ENCODE measurements at regions not wholly inside any gene's neighbourhood (a gene's known extent, or its start where the extent isn't known, plus 50 kb on each side); places are given as distances from the start of the nearest gene placed in this dataset.

DNA sequence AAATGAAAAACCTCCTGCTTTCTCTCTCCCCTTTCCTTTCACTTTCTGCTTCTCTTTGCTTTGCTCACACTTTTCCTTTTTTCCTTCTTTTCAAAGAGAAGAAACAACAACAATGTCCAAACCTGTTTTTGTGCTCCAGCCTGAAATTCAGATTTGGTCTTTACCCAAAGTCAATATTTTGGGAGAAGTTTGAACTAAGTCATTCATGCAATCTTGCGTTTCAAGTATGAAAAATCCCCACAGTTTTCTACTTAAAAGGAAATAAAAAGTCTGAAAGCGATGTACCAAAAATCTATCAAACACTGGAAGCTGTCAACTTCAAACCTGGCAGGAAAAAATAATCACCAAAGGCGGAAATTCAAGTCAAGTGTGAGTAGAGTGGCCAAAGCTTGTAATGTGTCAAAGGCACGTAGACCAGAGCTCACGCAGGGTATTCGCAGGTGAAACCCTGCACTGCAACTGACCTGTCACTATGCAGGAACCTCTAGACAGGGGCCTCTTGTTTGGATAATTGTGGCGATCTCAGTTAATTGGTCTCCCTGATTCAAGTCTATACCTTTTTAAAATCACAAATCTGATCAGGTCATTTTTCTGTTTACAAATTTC lies 118.8 kb upstream of the GALNT15 start:
- no peak for DNase-seq

DNA sequence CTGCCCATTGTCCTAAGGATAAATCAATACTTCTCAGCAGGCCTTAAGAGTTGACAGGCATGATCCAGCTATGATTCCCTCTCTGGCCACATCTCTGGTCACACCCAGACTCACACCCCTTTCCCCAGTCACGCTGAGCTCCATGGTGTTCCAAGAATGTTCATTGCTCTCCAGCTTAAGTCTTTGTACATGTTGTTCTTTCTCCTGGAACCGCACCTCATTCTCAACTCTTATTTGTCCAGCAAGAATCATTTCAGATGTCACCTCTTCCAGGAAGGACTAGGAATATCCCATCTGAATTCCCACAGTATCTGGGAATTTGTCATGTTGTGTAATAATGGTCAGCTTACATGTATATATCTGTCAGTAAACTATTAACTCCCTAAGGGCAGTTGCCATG lies 118.3 kb upstream of the GALNT15 start:
- peak; percentile 38 for DNase-seq

DNA sequence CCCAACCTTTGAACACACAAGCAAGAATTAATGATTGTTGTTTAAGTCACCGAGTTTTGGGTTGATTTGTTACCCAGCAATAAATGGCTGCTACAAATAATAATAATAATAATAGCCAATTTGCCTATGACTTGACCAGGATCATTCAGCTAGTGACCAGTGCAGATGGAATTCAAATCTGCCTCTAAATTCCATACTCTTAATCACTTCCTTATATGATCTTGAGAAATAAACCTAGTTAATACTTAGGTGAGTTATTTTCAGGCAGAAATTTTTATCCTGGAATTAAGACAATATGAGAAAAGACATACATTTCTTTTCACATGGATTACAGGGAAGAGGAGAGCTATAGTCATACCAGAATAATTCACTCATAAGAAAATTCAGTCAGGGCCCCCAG lies 116.0 kb upstream of the GALNT15 start:
- no peak for DNase-seq

DNA sequence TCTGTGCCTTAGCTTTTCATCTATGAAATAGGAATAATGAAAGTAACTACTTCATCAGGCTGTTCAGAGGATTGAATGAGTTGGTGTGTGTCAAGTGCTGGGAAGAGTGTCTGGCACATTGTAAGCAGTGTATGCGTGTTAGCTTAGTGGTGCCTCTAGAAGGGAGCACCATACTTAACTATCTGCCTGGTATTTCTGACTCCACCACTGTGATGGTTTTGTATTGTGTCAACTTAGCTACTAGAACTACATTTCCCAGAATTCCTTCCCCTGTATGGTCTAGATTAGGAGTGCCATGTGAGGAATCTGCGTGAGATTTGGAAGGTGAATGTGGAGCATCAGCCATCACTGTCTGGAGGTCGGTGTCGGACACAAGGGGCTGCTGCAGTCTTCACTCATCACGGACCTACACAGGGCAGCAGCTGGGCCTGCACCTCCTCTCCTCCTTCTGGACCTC lies 115.4 kb upstream of the GALNT15 start:
- peak; percentile 50 for DNase-seq

DNA sequence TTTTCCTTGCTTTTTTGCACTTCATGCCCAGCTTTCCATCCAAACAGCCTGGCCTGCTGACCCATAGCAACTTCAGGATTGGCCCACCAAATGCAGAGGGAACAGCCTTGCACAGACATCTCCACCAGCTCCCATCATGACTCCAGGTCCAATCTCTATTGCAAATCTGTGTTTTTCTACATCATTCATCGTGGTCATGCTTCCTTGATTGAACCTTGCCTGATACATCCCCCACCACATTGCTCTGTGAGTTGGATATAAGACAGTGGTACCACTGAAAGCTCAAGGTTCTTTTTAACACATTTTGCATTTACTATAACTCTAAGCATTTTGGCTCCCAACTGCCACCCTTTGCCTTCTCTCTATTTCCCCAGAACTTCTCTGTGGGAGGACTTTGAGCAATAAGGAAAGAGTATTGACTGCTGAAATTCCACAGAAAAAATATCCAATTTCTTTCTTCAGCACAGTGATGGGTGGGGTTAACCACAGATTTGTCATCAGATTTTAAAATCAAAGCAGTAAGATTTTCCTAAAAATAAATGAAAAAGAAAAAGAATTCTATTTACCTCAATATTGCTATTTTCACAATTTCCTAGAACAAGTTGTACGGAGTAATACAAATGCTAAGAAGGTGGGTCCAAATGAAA lies 114.6 kb upstream of the GALNT15 start:
- DNase-seq: no peak

DNA sequence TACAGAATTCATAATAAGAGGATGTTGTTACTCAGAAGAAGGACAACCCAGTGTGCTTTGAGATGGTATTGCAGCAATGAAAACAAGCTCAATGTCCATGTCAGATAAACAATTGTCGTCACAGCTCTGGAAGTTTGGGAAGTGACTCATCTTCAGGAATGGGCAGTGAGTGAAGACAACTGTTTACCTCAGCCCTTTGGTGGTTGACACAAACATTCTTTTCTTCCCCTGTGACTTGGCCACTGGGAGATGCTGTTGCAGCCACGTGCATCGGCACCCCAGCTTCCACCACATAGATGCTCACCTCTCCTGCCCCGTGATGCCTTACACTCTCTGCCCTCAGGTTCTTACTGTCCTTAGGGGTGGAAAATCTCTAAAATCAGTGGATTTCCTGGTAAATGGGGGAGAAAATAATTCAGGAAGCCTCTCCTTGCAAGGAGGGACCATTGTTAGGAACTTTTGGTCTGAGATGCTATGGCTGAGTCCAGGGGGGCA lies 114.1 kb upstream of the GALNT15 start:
- DNase-seq: peak; percentile 99

DNA sequence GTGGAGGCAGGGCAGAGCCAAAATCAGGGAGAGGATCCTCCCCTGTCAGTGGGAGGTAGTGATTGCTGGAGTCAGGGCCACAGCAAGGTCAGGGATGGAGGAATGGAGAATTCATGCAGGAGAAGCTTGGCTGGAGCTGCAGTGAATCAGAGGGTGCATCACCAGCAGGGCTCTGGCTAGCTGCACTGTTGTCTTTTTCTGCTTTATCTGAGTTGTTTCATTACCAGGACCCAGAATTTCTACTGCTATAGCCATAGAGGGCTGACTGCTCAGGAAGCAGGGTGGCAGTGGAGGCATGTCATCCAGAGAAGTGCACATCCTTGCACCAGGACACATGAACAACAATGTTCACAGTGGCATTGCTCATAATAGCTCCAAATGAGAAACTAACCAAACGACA lies 113.5 kb upstream of the GALNT15 start:
- DNase-seq: peak; percentile 96

DNA sequence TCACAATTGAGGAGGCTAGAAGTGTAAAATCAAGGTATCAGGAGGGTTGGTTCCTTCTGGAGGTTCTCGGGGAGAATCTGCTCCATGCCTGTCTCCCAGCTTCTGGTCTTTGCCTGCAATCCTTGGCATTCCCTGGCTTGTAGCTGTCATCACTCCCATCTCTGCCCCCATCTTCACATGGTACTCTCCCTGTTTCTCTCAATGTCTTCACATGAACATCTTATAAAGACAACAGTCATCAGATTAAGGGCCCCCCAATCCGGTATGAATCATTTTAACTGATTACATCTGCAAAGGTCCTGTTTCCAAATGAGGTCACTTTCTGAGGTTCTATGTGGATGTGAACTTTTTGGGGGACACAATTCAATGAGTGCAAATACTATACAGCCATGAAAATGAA lies 113.0 kb upstream of the GALNT15 start:
- peak; percentile 56 for DNase-seq

DNA sequence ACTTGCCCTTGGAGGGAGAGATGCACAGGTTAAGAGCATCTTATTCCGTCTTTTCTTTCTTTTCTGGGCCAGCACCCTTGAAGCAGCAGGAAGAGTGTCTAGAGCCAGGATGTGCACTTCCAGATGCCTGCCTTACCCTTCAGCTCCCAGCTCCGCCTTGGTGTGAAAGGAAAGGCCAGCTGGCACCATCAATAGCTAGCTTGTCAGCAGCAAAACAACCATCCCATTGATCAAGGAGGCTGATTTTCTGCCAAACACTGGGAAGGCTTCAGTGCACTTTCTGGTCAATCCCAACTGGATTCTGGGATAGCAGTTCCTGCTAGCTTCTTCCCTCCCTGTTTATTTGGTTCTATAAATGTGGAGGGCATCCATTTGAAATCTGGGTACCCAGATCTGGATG lies 110.9 kb upstream of the GALNT15 start:
- DNase-seq: no peak

DNA sequence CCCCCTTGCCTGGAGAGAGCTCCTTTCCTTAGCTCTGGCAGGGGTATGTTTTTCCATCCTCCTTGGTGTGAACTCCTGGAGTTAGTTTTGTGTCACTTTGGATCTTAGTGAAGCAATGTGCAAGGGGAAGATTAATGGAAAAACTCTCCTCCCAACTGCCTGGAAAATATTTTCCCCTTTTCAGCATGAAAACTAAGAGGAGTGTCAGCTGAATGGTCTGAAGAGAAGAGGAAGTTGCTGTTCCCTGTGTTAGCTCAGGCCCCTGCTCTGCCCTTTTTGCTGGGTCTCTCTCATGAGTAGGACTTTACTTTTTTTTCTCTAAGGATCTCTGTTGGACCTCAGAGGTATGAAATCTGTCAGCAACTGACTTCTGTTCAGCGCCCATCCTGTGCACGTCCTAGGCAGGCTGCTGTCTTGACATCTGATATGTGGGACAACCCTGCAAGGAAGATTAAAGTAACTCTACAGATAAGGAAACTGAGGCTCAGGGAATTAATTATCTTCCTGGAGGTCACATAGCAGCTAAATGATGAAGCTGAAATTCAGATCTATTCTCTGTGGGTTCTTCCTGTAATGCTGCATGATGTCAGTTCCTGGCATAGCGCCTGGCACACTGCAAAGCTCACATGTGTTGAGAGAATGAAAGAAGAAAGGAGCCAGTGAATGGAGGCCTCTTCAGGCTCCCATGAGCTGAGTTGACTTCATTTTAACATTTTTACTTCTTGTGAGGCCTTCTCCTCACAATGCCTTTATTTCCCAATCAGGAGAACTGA lies 109.7 kb upstream of the GALNT15 start:
- DNase-seq: peak; percentile 97

DNA sequence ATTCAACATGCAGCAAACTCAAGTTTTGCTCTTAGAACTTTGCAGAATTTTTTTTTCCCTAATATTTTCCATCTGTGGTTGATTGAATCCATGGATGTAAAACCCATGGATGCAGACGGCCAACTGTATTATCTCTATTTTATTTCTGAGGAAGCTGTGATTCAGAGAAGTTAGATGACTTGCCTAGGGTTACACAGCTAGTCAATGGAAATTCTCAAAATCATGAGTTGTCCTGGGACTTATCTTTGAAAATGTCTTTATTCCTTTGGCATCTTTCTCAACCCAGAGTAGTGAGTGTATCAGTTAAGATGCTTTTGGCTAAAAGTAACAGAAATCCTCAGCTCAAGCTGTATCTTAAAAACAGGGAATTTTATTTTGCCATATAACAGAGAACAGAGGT lies 107.9 kb upstream of the GALNT15 start:
- peak; percentile 62 for DNase-seq

DNA sequence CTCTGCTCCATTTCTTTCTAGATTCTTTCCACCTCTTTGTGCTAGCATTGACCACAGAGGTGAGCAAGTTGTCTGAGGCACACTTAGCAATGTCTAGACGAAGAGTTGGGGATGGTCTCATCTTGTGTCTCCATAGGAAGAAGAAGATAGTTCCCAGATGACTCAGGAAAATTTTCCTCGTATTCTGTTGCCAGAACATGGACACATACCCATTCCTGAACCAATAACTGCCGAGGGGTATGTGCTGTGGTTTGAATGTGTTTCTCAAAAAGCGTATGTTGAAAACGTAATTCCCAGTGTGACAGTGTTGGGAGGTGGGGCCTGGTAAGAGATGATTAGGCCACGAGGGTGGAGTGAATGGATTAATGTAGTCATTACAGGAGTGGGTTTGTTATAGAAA lies 107.5 kb upstream of the GALNT15 start:
- DNase-seq: peak; percentile 99

DNA sequence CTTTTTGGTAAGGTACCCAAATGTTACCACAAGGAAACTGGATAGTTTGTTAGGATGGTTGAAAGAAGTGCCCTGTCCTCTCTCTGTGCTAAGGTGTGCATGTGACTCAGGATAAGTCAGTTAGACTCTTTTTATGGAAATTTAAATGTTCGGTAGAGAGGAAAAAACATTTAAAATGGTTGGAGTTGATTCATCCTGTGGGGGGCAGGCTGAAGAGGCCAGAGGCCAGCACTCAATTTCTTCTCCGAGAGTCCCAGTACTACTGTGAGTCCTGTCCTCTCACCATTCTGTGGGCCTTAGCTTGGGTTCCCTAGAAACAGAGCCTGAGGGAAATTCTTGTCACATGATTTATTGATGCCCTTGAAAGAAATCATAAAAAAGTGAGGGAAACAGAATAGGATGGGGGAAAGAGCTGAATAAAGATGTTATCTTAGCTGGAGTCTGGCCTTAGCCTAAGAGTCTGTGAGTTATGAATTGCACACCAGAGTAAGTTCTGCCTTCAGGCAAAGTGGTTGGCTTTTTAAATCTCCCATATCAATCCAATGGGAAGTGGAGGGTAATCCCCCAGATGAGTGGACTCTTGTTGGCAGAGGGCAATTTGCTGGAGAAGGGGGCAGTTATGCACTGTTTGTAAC lies 106.5 kb upstream of the GALNT15 start:
- peak; percentile 58 for DNase-seq

DNA sequence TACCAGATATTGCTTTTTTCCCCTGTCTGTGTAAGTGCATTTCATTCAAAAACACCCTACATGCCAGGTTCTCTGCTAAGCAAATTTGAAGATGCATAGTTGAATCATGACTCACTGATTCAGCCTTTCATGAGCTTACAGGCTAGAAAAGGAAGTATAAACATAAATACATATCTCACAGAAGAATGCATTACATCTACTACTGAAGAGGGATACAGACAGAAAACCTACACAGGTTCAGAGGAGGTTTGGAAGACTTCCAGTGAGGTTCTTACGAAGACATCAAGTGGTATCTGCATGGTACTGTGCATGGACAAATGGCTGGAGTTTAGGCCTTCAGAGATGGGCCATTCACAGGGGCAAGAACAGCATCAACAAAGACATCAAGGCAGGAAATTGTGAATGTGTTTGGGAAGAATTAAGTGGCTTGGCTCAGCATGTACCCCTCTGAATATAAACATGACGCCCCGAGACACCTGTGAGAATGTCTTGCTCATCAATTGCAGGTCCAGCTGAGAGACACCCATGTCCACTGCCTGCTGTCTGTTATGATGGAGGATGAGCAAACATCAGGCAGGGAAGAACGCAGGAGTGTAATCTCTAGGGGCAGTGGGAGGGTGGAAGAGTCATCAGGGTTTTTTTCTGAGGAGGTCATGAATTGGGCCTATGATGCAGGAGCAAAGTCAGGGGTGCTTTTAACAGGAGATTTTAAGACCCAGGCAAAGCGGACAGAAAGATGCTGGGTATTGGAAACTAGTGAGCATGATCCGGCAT lies 105.1 kb upstream of the GALNT15 start:
- peak; percentile 95 for DNase-seq

DNA sequence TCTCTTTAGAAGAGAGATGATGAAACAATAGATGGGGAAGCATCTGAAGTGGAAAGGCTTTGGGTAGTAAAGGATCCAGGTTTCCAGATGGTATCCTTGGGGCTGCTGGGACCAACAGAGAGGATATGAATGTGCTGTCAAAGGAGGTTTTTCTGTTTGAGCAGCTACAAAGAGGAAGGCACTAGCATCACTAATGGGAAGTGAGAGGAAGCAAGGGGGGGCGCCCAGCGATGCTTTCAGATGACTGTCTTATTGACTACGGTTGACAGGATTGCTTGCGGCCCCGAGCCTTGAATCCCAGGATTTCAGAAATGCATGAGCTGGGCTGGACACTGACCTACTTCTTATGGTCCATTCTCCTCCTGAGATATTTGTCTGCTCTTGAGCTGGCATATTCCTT lies 103.8 kb upstream of the GALNT15 start:
- no peak for DNase-seq

DNA sequence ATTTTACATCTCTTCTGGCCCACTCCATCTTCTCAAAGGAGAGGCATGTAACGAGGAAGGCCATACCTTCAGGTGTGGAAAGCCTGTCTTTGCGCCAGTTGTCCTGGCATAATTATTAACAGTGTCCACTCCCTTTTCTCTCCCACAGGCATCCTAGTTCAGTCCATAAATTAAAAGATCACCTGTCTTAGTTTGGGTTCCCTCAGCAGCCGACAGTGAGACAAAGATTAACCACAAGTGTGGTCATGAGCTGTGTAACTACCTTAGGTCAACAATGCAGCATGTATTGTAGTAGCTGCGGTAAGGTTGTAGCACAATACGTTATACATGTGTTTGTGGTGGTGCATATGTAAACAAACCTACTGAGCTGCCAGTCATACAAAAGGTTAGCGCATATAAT lies 103.3 kb upstream of the GALNT15 start:
- DNase-seq: no peak

DNA sequence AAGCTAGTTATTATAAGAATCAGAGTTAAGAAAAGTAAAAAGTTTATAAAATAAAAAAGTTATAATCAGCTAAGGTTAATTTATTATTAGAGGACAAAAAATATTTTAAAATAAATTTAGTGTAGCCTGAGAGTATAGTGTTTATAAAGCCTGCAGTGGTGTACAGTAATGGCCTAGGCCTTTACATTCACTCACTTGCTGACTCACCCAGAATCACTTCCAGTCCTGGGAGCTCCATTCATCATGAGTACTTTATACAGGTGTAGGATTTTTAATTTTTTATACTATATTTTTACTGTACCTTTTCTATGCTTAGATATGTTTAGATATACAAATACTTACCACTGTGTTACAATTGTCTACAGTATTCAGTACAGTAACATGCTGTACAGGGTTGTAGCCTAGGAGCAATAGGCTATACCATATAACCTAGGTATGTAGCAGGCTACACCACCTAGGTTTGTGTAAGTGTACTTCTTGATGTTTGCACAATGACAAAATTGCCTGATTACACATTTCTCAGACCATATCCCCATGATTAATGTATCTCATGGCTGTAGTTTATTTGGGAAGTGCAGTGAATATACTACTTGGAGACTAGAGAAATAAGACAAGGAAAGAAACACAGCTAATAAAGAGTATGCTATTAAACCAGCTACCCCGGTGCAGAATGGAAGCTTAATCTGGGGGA lies 101.9 kb upstream of the GALNT15 start:
- peak; percentile 48 for DNase-seq

DNA sequence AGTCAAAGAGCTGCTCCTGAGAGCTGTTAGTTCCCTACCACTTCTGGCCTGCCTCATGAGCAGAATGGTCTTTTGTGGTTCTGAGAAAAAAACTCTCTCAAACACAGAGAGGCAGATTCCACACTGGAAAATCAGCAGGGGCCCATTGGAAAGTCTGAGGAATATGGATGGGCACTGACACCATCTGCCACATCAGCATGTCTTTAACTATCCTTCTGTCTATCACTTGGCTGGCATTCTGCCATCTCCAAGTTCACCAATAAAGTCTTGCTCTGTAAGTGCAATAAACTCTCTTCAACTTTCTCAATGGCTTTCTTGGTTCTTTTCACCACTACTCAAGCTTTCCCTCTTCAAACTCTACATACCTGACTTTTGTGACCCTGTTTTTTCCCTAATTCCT lies 101.3 kb upstream of the GALNT15 start:
- peak; percentile 66 for DNase-seq

DNA sequence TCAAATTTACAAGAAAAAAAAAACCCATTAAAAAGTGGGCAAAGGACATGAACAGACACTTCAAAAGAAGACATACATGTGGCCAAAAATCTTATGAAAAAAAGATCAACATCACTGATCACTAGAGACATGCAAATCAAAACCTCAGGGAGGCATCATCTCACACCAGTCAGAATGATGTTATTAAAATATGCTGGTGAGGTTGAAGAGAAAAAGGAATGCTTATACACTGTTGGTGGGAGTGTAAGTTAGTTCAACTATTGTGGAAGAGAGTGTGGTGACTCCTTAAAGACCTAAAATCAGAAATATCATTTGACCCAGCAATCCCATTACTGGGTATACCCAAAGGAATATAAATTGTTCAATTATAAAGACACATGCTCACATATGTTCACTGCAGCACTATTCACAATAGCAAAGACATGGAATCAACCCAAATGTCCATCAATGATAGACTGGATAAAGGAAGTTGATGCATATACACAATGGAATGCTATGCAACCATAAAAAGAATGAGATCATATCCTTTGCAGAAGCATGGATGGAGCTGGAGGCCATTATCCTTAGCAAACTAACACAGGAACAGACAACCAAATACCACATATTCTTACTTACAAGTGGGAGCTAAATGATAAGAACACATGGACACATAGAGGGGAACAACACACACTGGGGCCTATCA lies 100.3 kb upstream of the GALNT15 start:
- DNase-seq: peak; percentile 79

DNA sequence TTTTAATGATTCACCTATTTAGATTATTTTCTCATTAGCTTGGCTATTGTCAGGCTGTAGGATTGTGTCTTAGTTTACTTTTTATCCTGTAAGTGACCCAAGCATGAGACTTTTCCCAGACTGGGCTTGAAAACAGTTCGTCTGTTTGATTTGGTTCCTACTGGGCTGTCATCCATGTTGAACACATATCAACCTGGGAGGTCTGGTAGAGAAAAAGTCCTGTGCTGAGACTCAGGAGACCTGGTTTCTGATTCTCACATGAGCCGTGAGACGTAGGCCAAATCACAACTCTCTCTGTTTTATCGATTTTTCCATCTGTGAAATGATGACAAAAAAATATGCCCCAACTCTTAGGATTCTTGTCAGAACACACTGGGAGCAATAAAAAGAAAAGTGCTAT lies 98.8 kb upstream of the GALNT15 start:
- no peak for DNase-seq

DNA sequence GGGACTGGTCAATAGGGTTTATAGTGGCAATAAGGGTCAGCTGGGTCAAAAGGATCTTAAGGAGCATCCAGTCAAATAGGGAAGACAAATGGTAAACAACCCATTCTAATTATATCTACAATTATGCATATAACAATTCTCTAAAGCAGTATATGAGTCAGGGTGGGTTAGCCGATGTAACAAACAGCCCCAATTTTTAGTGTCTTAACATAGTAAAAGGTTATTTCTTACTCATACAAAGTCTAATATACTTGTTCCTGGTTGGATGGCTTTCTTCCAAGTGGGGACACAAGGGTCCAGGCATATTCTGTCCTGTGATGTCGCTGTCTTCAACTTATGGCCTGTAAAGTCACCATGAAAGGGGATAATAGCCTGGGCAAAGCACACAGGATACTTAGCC lies 97.9 kb upstream of the GALNT15 start:
- DNase-seq: no peak
